ENCODE measurements at regions not wholly inside any gene's neighbourhood (a gene's known extent, or its start where the extent isn't known, plus 50 kb on each side); places are given as distances from the start of the nearest gene placed in this dataset.
"Not testable (repeated sequence)": the region's sequence is repeated elsewhere in the genome, so short reads cannot be mapped to it uniquely, and the experiment has no call there.

- DNase-seq (ENCODE audit: low spot score) = no peak
Observed at GRCh38 chr14:87306409-87307168, 686.4 kb downstream of the GALC start.

- no peak for DNase-seq (ENCODE audit: low spot score)
Observed at GRCh38 chr14:87305345-87305744, 687.6 kb downstream of the GALC start.

- DNase-seq (ENCODE audit: low spot score) = no peak
Observed at GRCh38 chr14:87304404-87304803, 688.6 kb downstream of the GALC start.

GRCh38 chr14:87286826-87287225, 706.2 kb downstream of the GALC start:
- no peak for DNase-seq (ENCODE audit: low spot score)

GRCh38 chr14:87286191-87286590, 706.8 kb downstream of the GALC start:
- DNase-seq (ENCODE audit: low spot score) = no peak

GRCh38 chr14:87285506-87285905, 707.5 kb downstream of the GALC start:
- no peak for DNase-seq (ENCODE audit: low spot score)

- no peak for DNase-seq (ENCODE audit: low spot score)
Observed at GRCh38 chr14:87283547-87283946, 709.4 kb downstream of the GALC start.

GRCh38 chr14:87282266-87282665, 710.7 kb downstream of the GALC start:
- DNase-seq (ENCODE audit: low spot score) = no peak

GRCh38 chr14:87278415-87278814, 714.6 kb downstream of the GALC start:
- no peak for DNase-seq (ENCODE audit: low spot score)

- no peak for DNase-seq (ENCODE audit: low spot score)
Observed at GRCh38 chr14:87271331-87271730, 721.7 kb downstream of the GALC start.

GRCh38 chr14:87268997-87269396, 724.0 kb downstream of the GALC start:
- no peak for DNase-seq (ENCODE audit: low spot score)

GRCh38 chr14:87264796-87265195, 728.2 kb downstream of the GALC start:
- DNase-seq (ENCODE audit: low spot score) = no peak

GRCh38 chr14:87264272-87264785, 728.7 kb downstream of the GALC start:
- DNase-seq (ENCODE audit: low spot score) = no peak

- no peak for DNase-seq (ENCODE audit: low spot score)
Observed at GRCh38 chr14:87261621-87262020, 731.4 kb downstream of the GALC start.

GRCh38 chr14:87260460-87260859, 732.5 kb downstream of the GALC start:
- no peak for DNase-seq (ENCODE audit: low spot score)

- no peak for DNase-seq (ENCODE audit: low spot score)
Observed at GRCh38 chr14:87257421-87257820, 735.6 kb downstream of the GALC start.

- no peak for DNase-seq (ENCODE audit: low spot score)
Observed at GRCh38 chr14:87255058-87255457, 737.9 kb downstream of the GALC start.

- DNase-seq (ENCODE audit: low spot score) = no peak
Observed at GRCh38 chr14:87254331-87254874, 738.6 kb downstream of the GALC start.

GRCh38 chr14:87253791-87254190, 739.2 kb downstream of the GALC start:
- not testable (repeated sequence) for DNase-seq (ENCODE audit: low spot score)

- no peak for DNase-seq (ENCODE audit: low spot score)
Observed at GRCh38 chr14:87252103-87252502, 740.9 kb downstream of the GALC start.

- no peak for DNase-seq (ENCODE audit: low spot score)
Observed at GRCh38 chr14:87251011-87251410, 742.0 kb downstream of the GALC start.

GRCh38 chr14:87241018-87241768, 751.8 kb downstream of the GALC start:
- no peak for DNase-seq (ENCODE audit: low spot score)

GRCh38 chr14:87240319-87240718, 752.7 kb downstream of the GALC start:
- not testable (repeated sequence) for DNase-seq (ENCODE audit: low spot score)
